GM08714 (cell line): ENCODE measurements at regions not wholly inside any gene's neighbourhood (a gene's known extent, or its start where the extent isn't known, plus 50 kb on each side); places are given as distances from the start of the nearest gene placed in this dataset.
"Not testable (repeated sequence)": the region's sequence is repeated elsewhere in the genome, so short reads cannot be mapped to it uniquely, and the experiment has no call there.

Experiments
- H3K4me3 ChIP-seq: fragments of 200-500 bp; sonication (Bioruptor generic); 2 replicates; pipeline ENCODE4 v1.5.1; 2014; ENCODE audit warnings: mild to moderate bottlenecking, low read length, inconsistent platforms
- ZNF274 ChIP-seq: IDR thresholded peaks from 2 replicates; pipeline ENCODE4 v1.6.1; 2012; ENCODE audit warnings: mild to moderate bottlenecking, low read depth, low read length

- no peak for TF ChIP-seq ZNF274
- no peak overlapping the region for H3K4me3 ChIP-seq
These were observed 250.2 kb upstream of the OR4E1 start for GRCh38 chr14:21923820-21924219.

GRCh38 chr14:21921453-21921852 lies 247.8 kb upstream of the OR4E1 start:
- no peak for TF ChIP-seq ZNF274
- no peak overlapping the region for H3K4me3 ChIP-seq

GRCh38 chr14:21917699-21918436 lies 244.2 kb upstream of the OR4E1 start:
- H3K4me3 ChIP-seq: no peak overlapping the region
- TF ChIP-seq ZNF274: no peak

GRCh38 chr14:21915826-21916225 lies 242.2 kb upstream of the OR4E1 start:
- H3K4me3 ChIP-seq: no peak overlapping the region
- TF ChIP-seq ZNF274: no peak

- H3K4me3 ChIP-seq: no peak overlapping the region
- TF ChIP-seq ZNF274: no peak
These were observed 240.1 kb upstream of the OR4E1 start for GRCh38 chr14:21913759-21914158.

GRCh38 chr14:21912367-21912766 lies 238.7 kb upstream of the OR4E1 start:
- TF ChIP-seq ZNF274: no peak
- no peak overlapping the region for H3K4me3 ChIP-seq

DNA sequence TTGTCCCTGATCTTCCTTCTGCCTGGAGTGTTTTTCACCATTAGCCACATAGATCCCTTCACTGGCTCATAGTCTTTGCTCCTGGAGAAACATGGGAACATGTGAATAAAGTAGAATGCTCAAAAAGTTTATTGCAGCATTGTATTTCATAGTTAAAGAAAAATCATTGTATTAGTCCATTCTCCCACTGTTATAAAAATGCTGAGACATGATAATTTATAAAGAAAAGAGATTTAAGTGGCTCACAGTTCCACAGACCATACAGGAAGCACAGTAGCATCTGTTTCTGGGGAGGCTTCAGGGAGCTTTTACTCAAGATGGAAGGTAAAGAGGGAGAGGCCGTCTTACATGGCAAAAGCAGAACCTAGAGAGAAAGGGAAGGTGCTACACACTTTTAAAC lies 238.3 kb upstream of the OR4E1 start:
- no peak for TF ChIP-seq ZNF274
- no peak overlapping the region for H3K4me3 ChIP-seq

DNA sequence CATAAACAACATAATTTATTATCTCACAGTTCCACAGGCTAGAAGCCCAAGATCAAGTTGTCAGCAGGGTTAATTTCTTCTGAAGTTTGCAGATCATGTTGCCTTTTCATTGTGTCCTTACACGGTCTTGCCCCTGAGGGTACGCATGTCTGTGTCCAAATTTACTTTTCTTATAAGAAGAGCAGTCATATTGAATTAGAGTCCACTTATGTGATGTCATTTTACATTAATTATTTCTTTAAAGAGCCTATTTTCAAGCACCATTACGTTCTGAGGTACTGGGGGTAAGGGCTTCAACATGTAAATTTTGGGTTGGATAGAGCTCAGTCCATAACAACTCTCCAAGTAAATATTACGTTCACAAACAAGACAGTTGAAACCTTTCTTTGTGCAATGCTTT lies 236.6 kb upstream of the OR4E1 start:
- TF ChIP-seq ZNF274: no peak
- H3K4me3 ChIP-seq: no peak overlapping the region

- H3K4me3 ChIP-seq: no peak overlapping the region
- TF ChIP-seq ZNF274: no peak
These were observed 229.1 kb upstream of the OR4E1 start for GRCh38 chr14:21902561-21903181.

DNA sequence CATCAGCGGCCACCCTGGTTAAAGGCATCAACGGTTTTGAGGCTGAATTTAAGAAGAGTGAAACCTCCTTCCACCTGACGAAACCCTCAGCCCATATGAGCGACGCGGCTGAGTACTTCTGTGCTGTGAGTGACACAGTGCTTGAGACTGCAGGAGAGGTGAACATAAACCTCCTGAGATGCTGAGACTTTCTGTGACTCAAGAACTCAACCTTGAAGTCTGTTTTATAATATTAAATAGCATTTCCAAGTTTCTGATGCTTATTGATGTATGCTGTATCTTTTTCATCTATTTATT lies 221.2 kb upstream of the OR4E1 start:
- not testable (repeated sequence) for H3K4me3 ChIP-seq

- no peak overlapping the region for H3K4me3 ChIP-seq
- no peak for TF ChIP-seq ZNF274
These were observed 220.6 kb upstream of the OR4E1 start for GRCh38 chr14:21894003-21894897.

- H3K4me3 ChIP-seq: no peak overlapping the region
- no peak for TF ChIP-seq ZNF274
These were observed 218.3 kb upstream of the OR4E1 start for GRCh38 chr14:21891921-21892320.

- no peak for TF ChIP-seq ZNF274
- H3K4me3 ChIP-seq: no peak overlapping the region
These were observed 211.4 kb upstream of the OR4E1 start for GRCh38 chr14:21884995-21885394.

DNA sequence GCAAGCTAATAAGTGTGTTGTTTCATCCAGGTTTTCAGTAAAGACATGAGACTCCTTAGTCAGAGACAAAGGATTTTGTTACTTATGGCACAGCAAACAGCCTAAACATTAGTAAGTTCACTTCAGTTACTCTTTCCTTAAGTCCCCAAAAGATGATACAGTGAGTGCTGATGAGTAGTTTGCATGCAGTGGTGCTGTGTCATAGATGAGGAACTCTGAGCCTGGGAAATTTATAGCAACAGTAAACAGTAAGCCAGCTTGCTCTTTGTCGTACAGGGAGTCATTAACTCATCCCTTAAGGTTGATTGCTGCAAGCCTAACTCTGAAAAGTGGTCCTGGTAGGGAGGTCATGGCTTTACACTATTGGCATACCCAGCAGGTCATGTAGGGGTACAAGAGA lies 208.6 kb upstream of the OR4E1 start:
- no peak for TF ChIP-seq ZNF274
- H3K4me3 ChIP-seq: no peak overlapping the region

DNA sequence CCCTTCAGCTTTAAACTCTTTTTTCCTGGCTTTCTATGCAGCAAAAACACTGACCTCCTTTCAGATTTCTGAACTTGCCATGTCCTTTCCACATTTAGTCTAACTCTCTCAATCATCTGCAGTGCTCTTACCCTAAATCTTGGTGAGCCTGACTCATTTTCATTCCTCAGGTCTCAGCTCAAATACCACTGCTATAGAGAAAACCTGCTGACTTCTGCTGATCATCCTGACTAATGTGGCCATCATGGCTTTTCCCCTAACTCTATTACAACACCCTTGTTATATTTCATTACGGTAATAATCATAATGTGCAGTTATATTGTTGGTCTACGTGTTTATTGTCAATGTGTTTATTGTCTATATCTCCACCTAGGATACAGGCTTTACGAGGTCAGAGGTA lies 207.3 kb upstream of the OR4E1 start:
- TF ChIP-seq ZNF274: no peak
- H3K4me3 ChIP-seq: no peak overlapping the region
